Stimulated activated memory B cell treated with anti-CD40 and anti-IgM and Interleukin-4, amounts not matched to agents 10 μg/mL and 1 μg/mL and 100 μg/mL, for 72 hours (primary cell): ENCODE measurements at regions not wholly inside any gene's neighbourhood (a gene's known extent, or its start where the extent isn't known, plus 50 kb on each side); places are given as distances from the start of the nearest gene placed in this dataset.

Experiments used
- ATAC-seq: fragments of 150-1000 bp; cut with Tn5 transposase; 2 replicates; pipeline ENCODE4 v1.10.0; 2021
- H3K27ac Mint-ChIP-seq: one replicate; pipeline ENCODE4 v1.8.0; 2022; ENCODE audit warnings: mild to moderate bottlenecking, mixed read lengths
- H3K27me3 Mint-ChIP-seq: one replicate; pipeline ENCODE4 v1.8.0; 2022; ENCODE audit warnings: mixed read lengths
- H3K36me3 Mint-ChIP-seq: one replicate; pipeline ENCODE4 v1.8.0; 2022; ENCODE audit warnings: mixed read lengths
- H3K4me1 Mint-ChIP-seq: one replicate; pipeline ENCODE4 v1.8.0; 2022; ENCODE audit warnings: mixed read lengths
- H3K4me3 Mint-ChIP-seq: one replicate; pipeline ENCODE4 v1.8.0; 2022; ENCODE audit warnings: mild to moderate bottlenecking, moderate library complexity, mixed read lengths
- H3K9me3 Mint-ChIP-seq: one replicate; pipeline ENCODE4 v1.8.0; 2022; ENCODE audit warnings: mixed read lengths

- Mint-ChIP-seq H3K4me3 (no peak overlapping the region), H3K4me1 (no peaks in the 10 kb centered on the region), H3K27me3 (no peaks in the 10 kb centered on the region), H3K9me3 (no peaks in the 10 kb centered on the region), H3K36me3 (no peaks in the 10 kb centered on the region), H3K27ac (no peak overlapping the region)
- no peak for ATAC-seq
These were observed 112.6 kb downstream of the FOXL1 start for GRCh38 chr16:86690970-86691369.

- H3K27me3 Mint-ChIP-seq = no peaks in the 10 kb centered on the region
- H3K9me3 Mint-ChIP-seq = no peaks in the 10 kb centered on the region
- ATAC-seq = no peak
- H3K27ac Mint-ChIP-seq = no peak overlapping the region
- H3K4me3 Mint-ChIP-seq = no peak overlapping the region
- no peaks in the 10 kb centered on the region for H3K36me3 Mint-ChIP-seq
- no peaks in the 10 kb centered on the region for H3K4me1 Mint-ChIP-seq
These were observed 114.1 kb downstream of the FOXL1 start for GRCh38 chr16:86692426-86692825.

GRCh38 chr16:86693033-86693432 is 114.7 kb downstream of the FOXL1 start:
- no peak overlapping the region for H3K27ac Mint-ChIP-seq
- ATAC-seq = no peak
- no peaks in the 10 kb centered on the region for H3K36me3 Mint-ChIP-seq
- no peaks in the 10 kb centered on the region for H3K9me3 Mint-ChIP-seq
- no peaks in the 10 kb centered on the region for H3K4me1 Mint-ChIP-seq
- no peak overlapping the region for H3K4me3 Mint-ChIP-seq
- H3K27me3 Mint-ChIP-seq = no peaks in the 10 kb centered on the region

- Mint-ChIP-seq H3K27me3 (peaks cover 9% of the 10 kb centered on the region), H3K36me3 (no peaks in the 10 kb centered on the region), H3K4me1 (no peaks in the 10 kb centered on the region), H3K4me3 (no peak overlapping the region), H3K27ac (no peak overlapping the region), H3K9me3 (no peaks in the 10 kb centered on the region)
- no peak for ATAC-seq
These were observed 119.4 kb downstream of the FOXL1 start for GRCh38 chr16:86697715-86698114.

- Mint-ChIP-seq H3K9me3 (no peaks in the 10 kb centered on the region), H3K36me3 (no peaks in the 10 kb centered on the region), H3K27me3 (peaks cover 26% of the 10 kb centered on the region), H3K4me3 (no peak overlapping the region), H3K4me1 (no peaks in the 10 kb centered on the region), H3K27ac (no peak overlapping the region)
- no peak for ATAC-seq
These were observed 121.9 kb downstream of the FOXL1 start for GRCh38 chr16:86700046-86700945.

- no peak for ATAC-seq
- Mint-ChIP-seq H3K4me3 (no peak overlapping the region), H3K36me3 (no peaks in the 10 kb centered on the region), H3K9me3 (no peaks in the 10 kb centered on the region), H3K27me3 (peaks cover 36% of the 10 kb centered on the region), H3K4me1 (no peaks in the 10 kb centered on the region), H3K27ac (no peak overlapping the region)
These were observed 123.1 kb downstream of the FOXL1 start for GRCh38 chr16:86701286-86701975.

- no peak for ATAC-seq
- no peaks in the 10 kb centered on the region for H3K4me1 Mint-ChIP-seq
- H3K27ac Mint-ChIP-seq = no peak overlapping the region
- no peaks in the 10 kb centered on the region for H3K9me3 Mint-ChIP-seq
- H3K36me3 Mint-ChIP-seq = no peaks in the 10 kb centered on the region
- peaks cover 38% of the 10 kb centered on the region for H3K27me3 Mint-ChIP-seq
- no peak overlapping the region for H3K4me3 Mint-ChIP-seq
These were observed 124.7 kb downstream of the FOXL1 start for GRCh38 chr16:86702824-86703588.

- H3K36me3 Mint-ChIP-seq = no peaks in the 10 kb centered on the region
- no peaks in the 10 kb centered on the region for H3K4me1 Mint-ChIP-seq
- no peak overlapping the region for H3K27ac Mint-ChIP-seq
- H3K27me3 Mint-ChIP-seq = peaks cover 38% of the 10 kb centered on the region
- ATAC-seq = no peak
- H3K4me3 Mint-ChIP-seq = no peak overlapping the region
- peaks cover 7% of the 10 kb centered on the region for H3K9me3 Mint-ChIP-seq
These were observed 126.2 kb downstream of the FOXL1 start for GRCh38 chr16:86704516-86704915.

GRCh38 chr16:86706726-86707125 is 128.4 kb downstream of the FOXL1 start:
- Mint-ChIP-seq H3K27ac (no peak overlapping the region), H3K4me3 (no peak overlapping the region), H3K27me3 (peaks cover 29% of the 10 kb centered on the region), H3K4me1 (no peaks in the 10 kb centered on the region), H3K36me3 (no peaks in the 10 kb centered on the region), H3K9me3 (peaks cover 7% of the 10 kb centered on the region)
- ATAC-seq = no peak

GRCh38 chr16:86707171-86707570 is 128.8 kb downstream of the FOXL1 start:
- Mint-ChIP-seq H3K4me3 (no peak overlapping the region), H3K4me1 (no peaks in the 10 kb centered on the region)
- ATAC-seq = no peak

GRCh38 chr16:86707581-86707980 is 129.2 kb downstream of the FOXL1 start:
- no peak overlapping the region for H3K4me3 Mint-ChIP-seq
- no peak for ATAC-seq
- peaks cover 29% of the 10 kb centered on the region for H3K27me3 Mint-ChIP-seq
- H3K4me1 Mint-ChIP-seq = no peaks in the 10 kb centered on the region
- H3K36me3 Mint-ChIP-seq = no peaks in the 10 kb centered on the region
- H3K27ac Mint-ChIP-seq = no peak overlapping the region
- peaks cover 8% of the 10 kb centered on the region for H3K9me3 Mint-ChIP-seq

More at GRCh38 chr16:86707171-86707570, 128.8 kb downstream of the FOXL1 start:
- Mint-ChIP-seq H3K36me3 (no peaks in the 10 kb centered on the region), H3K9me3 (peaks cover 7% of the 10 kb centered on the region), H3K27ac (no peak overlapping the region), H3K27me3 (peaks cover 29% of the 10 kb centered on the region)

- peaks cover 27% of the 10 kb centered on the region for H3K27me3 Mint-ChIP-seq
- H3K9me3 Mint-ChIP-seq = peaks cover 11% of the 10 kb centered on the region
- H3K4me1 Mint-ChIP-seq = no peaks in the 10 kb centered on the region
- no peak for ATAC-seq
- H3K27ac Mint-ChIP-seq = no peak overlapping the region
- H3K36me3 Mint-ChIP-seq = no peaks in the 10 kb centered on the region
- H3K4me3 Mint-ChIP-seq = no peak overlapping the region
These were observed 130.1 kb downstream of the FOXL1 start for GRCh38 chr16:86708431-86708830.

GRCh38 chr16:86709103-86709502 is 130.8 kb downstream of the FOXL1 start:
- Mint-ChIP-seq H3K4me3 (no peak overlapping the region), H3K4me1 (no peaks in the 10 kb centered on the region), H3K27me3 (peaks cover 24% of the 10 kb centered on the region), H3K9me3 (peaks cover 11% of the 10 kb centered on the region), H3K27ac (no peak overlapping the region), H3K36me3 (no peaks in the 10 kb centered on the region)
- no peak for ATAC-seq

- no peak for ATAC-seq
- Mint-ChIP-seq H3K4me3 (no peak overlapping the region), H3K27me3 (peaks cover 17% of the 10 kb centered on the region), H3K27ac (no peak overlapping the region), H3K4me1 (no peaks in the 10 kb centered on the region), H3K9me3 (peaks cover 11% of the 10 kb centered on the region), H3K36me3 (no peaks in the 10 kb centered on the region)
These were observed 131.7 kb downstream of the FOXL1 start for GRCh38 chr16:86709902-86710601.

- Mint-ChIP-seq H3K27me3 (peaks cover 16% of the 10 kb centered on the region), H3K27ac (no peak overlapping the region), H3K9me3 (peaks cover 11% of the 10 kb centered on the region), H3K4me1 (no peaks in the 10 kb centered on the region), H3K4me3 (no peak overlapping the region), H3K36me3 (no peaks in the 10 kb centered on the region)
- ATAC-seq = no peak
These were observed 132.2 kb downstream of the FOXL1 start for GRCh38 chr16:86710602-86710950.
